NCI-H146 (cell line): ENCODE measurements at regions not wholly inside any gene's neighbourhood (a gene's known extent, or its start where the extent isn't known, plus 50 kb on each side); places are given as distances from the start of the nearest gene placed in this dataset.
"Not testable (repeated sequence)": the region's sequence is repeated elsewhere in the genome, so short reads cannot be mapped to it uniquely, and the experiment has no call there.

ENCODE experiments used
- DNase-seq: peaks from one replicate; lab custom pipeline; 2025; lab: John Stamatoyannopoulos, UW

- no peak for DNase-seq
Observed at GRCh38 chr2:7525746-7526145, 608.5 kb downstream of the RNF144A start.

DNA sequence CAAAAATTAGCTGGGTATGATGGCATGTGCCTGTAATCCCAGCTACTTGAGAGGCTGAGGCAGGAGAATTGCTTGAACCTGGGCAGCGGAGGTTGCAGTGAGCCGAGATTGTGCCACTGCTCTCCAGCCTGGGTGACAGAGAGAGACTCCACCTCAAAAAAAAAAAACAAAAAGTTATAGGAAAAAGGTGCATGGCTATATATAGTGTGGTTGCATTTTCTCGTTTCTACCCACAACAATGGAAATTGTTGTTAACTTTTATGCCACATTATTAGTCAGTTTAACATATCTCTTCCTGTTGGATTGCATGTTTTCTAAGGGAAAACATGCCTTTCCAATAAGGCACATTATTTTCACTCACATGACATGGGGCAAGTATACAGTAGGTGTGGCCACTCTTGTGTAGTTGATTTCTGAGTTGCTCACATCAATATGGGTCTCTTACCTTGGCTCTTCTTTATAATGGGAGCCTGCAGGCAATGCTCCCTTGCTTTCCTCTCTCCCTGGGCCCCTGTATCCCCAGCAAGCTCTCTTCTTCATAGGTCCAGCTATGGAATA is 610.0 kb downstream of the RNF144A start:
- DNase-seq: no peak

GRCh38 chr2:7530001-7530400 is 612.8 kb downstream of the RNF144A start:
- DNase-seq: no peak

GRCh38 chr2:7539077-7539476 is 621.9 kb downstream of the RNF144A start:
- DNase-seq: no peak

GRCh38 chr2:7539760-7540159 is 622.5 kb downstream of the RNF144A start:
- no peak for DNase-seq

GRCh38 chr2:7552825-7553570 is 635.8 kb downstream of the RNF144A start:
- no peak for DNase-seq

- no peak for DNase-seq
Observed at GRCh38 chr2:7555260-7555659, 638.0 kb downstream of the RNF144A start.

GRCh38 chr2:7557376-7557775 is 640.2 kb downstream of the RNF144A start:
- no peak for DNase-seq

- DNase-seq: no peak
Observed at GRCh38 chr2:7559791-7560190, 642.6 kb downstream of the RNF144A start.

GRCh38 chr2:7566382-7566881 is 649.2 kb downstream of the RNF144A start:
- DNase-seq: no peak

- DNase-seq: not testable (repeated sequence)
Observed at GRCh38 chr2:7567116-7567515, 649.9 kb downstream of the RNF144A start.

DNA sequence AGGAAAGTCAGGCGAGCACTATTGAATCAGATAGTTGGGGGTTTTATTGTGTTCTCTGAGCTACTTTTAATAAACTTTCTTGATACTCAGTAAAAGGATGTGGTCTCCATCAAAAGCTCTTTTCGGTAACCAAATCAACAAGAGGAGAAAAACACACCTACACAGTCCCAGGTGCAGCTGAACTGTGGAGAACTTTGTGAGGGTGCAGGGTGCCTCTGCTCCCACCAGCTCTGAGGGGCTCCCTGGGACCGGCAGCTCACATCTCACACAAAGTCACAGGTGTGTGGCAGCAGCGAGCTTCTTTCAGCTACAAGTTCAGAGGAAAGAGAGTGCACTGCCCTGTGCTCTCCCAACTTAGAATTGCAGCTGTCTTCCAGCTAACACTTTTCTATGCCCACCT is 650.4 kb downstream of the RNF144A start:
- DNase-seq: no peak

DNA sequence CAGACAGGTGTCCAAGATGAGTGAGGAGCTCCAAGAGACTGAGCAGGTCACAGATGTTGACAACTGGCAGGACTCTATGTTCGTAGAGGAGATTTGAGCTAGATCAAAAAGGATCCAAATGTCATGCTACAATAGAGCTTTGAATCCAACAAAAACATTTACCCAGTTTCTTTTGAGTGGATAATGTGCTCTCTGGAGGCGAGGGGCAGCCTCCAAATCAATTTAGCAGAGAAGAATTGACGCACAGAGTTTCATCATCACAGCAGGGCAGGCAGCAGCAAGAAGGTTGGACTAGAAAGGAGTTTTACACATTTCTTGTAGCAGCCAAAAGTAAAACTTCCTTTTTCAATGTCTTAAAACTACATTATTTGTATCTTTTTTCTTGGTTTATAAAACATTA is 653.0 kb downstream of the RNF144A start:
- DNase-seq: no peak

DNA sequence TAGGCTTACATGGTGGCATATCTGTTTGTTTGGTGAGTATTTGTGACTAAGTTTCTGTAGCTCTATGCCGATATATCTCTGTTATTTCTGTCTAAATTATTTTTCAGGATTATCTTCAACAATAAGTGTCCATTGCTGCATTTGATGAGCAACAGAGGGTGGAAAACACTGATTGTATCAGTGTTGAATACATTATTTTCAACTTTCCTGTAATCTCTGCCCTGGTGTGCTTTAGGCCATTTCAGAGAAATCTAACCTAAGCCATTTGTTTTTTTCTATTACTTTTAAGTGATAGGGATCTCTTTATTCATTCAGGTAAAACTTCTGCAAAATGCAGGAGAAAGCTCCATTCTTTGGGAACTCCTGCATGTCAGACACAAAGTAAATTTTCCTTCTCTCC is 654.5 kb downstream of the RNF144A start:
- no peak for DNase-seq

GRCh38 chr2:7572450-7572849 is 655.2 kb downstream of the RNF144A start:
- peak; percentile 43 for DNase-seq

DNA sequence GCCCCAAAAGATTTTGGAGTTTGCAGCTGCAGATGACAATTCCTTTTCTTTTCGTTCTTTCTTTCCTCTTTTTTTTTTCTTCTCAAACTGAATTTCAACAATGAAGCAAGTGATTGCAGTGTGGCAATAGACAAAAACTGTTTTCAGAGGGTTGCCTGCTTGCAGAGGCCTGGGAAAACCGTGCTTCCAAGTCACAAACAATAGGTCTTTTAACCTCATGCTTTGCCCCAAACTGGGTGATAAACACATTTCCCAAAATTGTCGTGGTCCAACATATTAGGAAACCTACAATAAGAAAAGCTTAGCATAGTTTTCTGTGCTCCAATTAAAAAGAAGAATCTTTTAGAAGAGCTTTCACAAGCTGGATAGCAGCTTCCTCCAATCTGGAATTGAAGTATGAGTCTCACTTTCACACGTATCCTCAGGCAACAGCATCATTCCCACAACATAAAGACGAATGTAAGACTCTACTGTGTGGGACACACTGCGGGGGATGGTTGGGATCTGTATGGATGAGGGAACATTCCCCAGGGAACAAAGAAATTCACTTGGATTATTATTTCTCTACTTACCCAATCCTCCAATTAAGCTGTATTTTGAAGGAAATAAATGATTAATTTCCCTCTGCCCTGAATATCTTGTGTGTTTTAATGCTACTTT is 656.1 kb downstream of the RNF144A start:
- DNase-seq: no peak

DNA sequence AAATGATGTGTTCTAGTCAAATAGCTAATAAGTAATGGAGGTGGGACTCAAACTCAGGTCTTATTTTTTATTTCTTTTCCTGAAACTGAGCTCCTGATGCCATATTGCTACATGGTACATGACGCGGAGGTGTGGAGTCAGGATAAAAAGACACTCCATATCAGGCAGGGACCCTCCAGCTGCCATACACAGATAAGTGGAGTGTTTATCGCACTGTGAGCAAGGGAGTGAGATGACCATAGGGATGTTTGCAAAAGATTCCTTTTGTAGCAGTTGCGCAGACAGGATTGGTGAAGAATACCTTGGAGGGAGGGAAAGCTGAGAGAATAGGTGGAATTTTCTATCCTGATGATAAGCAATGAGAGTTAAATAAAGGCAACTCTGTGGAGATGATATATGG is 657.2 kb downstream of the RNF144A start:
- no peak for DNase-seq

- DNase-seq: no peak
Observed at GRCh38 chr2:7577769-7578168, 660.6 kb downstream of the RNF144A start.

DNA sequence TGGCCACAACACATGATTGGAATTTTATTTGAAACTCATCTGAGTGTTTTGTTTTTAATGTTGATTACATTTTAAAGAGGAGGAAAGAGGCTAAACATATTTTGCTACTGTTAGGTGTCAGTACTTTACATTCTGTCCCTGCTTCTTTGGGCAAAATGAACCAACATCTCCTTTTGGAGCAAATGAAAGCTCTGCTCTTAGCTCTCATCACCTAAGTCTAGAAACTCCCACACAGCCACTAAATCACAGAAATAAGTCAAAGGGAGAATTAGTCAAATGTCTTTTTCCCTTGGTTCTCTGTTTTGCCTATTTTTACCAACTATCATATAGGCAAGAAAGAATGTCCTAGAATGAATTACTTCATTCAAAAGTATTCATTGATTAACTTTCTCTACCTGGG is 666.8 kb downstream of the RNF144A start:
- no peak for DNase-seq

- DNase-seq: no peak
Observed at GRCh38 chr2:7586898-7587297, 669.7 kb downstream of the RNF144A start.

DNA sequence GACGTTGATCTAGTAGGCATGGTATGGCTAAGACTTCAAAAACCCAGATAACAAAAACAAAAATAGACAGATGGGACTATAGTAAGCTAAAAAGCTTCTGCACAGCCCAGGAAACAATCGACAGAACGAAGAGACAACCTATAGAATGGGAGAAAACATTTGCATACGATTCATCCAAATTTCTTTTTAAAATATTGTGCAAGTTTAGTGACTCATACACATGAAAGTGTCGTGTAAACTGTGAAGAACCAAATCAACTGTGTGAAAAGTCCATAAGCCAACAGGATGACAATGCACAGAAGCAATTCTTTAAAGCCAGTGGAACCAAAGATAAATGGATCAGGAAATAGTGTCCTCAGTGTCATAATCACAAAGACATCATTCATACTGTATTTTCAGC is 671.1 kb downstream of the RNF144A start:
- no peak for DNase-seq

DNA sequence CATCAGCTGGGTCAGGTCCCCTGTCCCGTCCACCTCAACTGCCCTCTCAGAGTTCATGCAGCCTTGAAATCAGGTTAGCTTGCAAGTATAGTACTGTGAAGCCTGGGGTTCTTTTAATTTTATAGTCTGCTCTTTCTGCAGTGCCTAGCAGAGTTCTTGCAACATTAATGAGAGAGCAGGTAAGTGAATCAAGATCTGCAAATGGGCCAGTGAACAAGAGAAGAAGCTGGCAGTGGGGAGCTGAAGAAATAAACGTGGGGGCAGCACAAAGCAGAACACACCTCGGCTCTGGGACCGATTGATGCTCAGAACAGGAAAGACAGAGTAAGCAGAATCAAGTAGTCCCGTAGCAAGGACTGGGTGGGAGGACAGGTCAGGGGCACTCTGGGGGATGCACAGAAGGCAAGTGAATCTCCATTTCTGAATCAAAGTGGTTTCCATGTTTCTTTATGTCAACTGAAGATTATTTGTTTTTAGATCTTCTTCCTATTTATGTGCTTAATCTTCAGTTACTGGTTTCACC is 675.5 kb downstream of the RNF144A start:
- DNase-seq: no peak

- DNase-seq: no peak
Observed at GRCh38 chr2:7593360-7593759, 676.1 kb downstream of the RNF144A start.
